H1 (cell line): ENCODE measurements at regions not wholly inside any gene's neighbourhood (a gene's known extent, or its start where the extent isn't known, plus 50 kb on each side); places are given as distances from the start of the nearest gene placed in this dataset.

Experiments
- CTCF ChIA-PET: fragments of 300-600 bp; sonication (Branson Sonifier 250); formaldehyde crosslinking; loops from one replicate; lab custom pipeline; 2021; ENCODE audit not compliant: partially characterized antibody; lab: Charles Lee
- POLR2A ChIA-PET: fragments of 300-600 bp; sonication (Branson Sonifier 250); formaldehyde crosslinking; loops from one replicate; lab custom pipeline; 2021; ENCODE audit warnings: inconsistent platforms; ENCODE audit not compliant: partially characterized antibody; lab: Charles Lee
- DNase-seq, 2 experiments: peaks; one replicate each; pipeline versions ENCODE4 v3.0.0 to v3.0.0-alpha.2; 2010 to 2022; ENCODE audit warnings: low spot score in 2 of 2, low read depth in 1 of 2, mixed read lengths in 1 of 2
- FAIRE-seq: peaks from 2 replicates; lab custom pipeline; 2011; peaks lifted over from hg19 to GRCh38; lab: Jason Lieb, UNC
- H2AFZ ChIP-seq: 2 replicates; pipeline ENCODE4 v1.8.1; 2012; ENCODE audit warnings: low read length, inconsistent platforms
- H2AK5ac ChIP-seq: 2 replicates; pipeline ENCODE4 v1.6.1; 2013; ENCODE audit warnings: low read depth, low read length
- H2BK120ac ChIP-seq: replicated peaks from 2 replicates; pipeline ENCODE3; 2013; ENCODE audit warnings: low read depth, low read length, inconsistent platforms
- H2BK12ac ChIP-seq: 2 replicates; pipeline ENCODE4 v1.6.1; 2013; ENCODE audit warnings: low read depth, low read length
- H2BK15ac ChIP-seq: 2 replicates; pipeline ENCODE4 v1.6.1; 2013; ENCODE audit warnings: low read length
- H2BK20ac ChIP-seq: 2 replicates; pipeline ENCODE4 v1.6.1; 2013; ENCODE audit warnings: low read length
- H2BK5ac ChIP-seq: 2 replicates; pipeline ENCODE4 v1.6.1; 2013; ENCODE audit warnings: low read depth, low read length
- H3K14ac ChIP-seq: 2 replicates; pipeline ENCODE4 v1.6.1; 2013; ENCODE audit warnings: inconsistent platforms; ENCODE audit not compliant: insufficient read length
- H3K18ac ChIP-seq: 2 replicates; pipeline ENCODE4 v1.6.1; 2013; ENCODE audit warnings: low read length; ENCODE audit errors: extremely low read depth
- H3K23ac ChIP-seq: 2 replicates; pipeline ENCODE4 v1.6.1; 2013; ENCODE audit warnings: inconsistent platforms; ENCODE audit not compliant: insufficient read length
- H3K23me2 ChIP-seq: 2 replicates; pipeline ENCODE4 v1.6.1; 2013; ENCODE audit warnings: low read depth, low read length
- H3K27ac ChIP-seq: 2 replicates; pipeline ENCODE4 v1.6.1; 2011; ENCODE audit warnings: low read depth, low read length, inconsistent platforms
- H3K27me3 ChIP-seq, 4 experiments: replicated peaks in 1 of 4; 1 replicate in 1 of 4; 2 replicates in 3 of 4; pipeline versions ENCODE4 v1.6.1 to v1.8.1; 2011 to 2013; ENCODE audit warnings: low read length in 3 of 4, mild to moderate bottlenecking in 3 of 4, inconsistent platforms in 2 of 4, mixed read lengths in 2 of 4, moderate library complexity in 1 of 4; ENCODE audit not compliant: control insufficient read depth in 3 of 4, insufficient read depth in 3 of 4; ENCODE audit errors: extremely low read depth in 1 of 4
- H3K36me3 ChIP-seq, 4 experiments: 2 replicates each; pipeline versions ENCODE4 v1.6.1 to v1.8.1; 2011 to 2013; ENCODE audit warnings: mild to moderate bottlenecking in 4 of 4, low read length in 3 of 4, moderate library complexity in 2 of 4, control low read depth in 1 of 4, inconsistent platforms in 1 of 4; ENCODE audit not compliant: insufficient read depth in 4 of 4, control insufficient read depth in 2 of 4
- H3K4ac ChIP-seq: replicated peaks from 2 replicates; pipeline ENCODE3; 2013; ENCODE audit warnings: low read length, low read depth, mixed read lengths, inconsistent platforms; ENCODE audit not compliant: insufficient read length
- H3K4me1 ChIP-seq, 4 experiments: replicated peaks in 1 of 4; 1 replicate in 1 of 4; 2 replicates in 3 of 4; pipeline versions ENCODE4 v1.6.1 to v1.8.1; 2011 to 2013; ENCODE audit warnings: low read length in 3 of 4, inconsistent platforms in 2 of 4, mixed read lengths in 1 of 4; ENCODE audit not compliant: insufficient read depth in 4 of 4, control insufficient read depth in 3 of 4
- H3K4me2 ChIP-seq, 2 experiments: 2 replicates each; pipeline versions ENCODE4 v1.6.1 to v1.8.1; 2011 to 2013; ENCODE audit warnings: low read depth in 2 of 2, low read length in 2 of 2, control low read depth in 1 of 2, inconsistent platforms in 1 of 2, mild to moderate bottlenecking in 1 of 2; ENCODE audit not compliant: insufficient read depth in 1 of 2
- H3K4me3 ChIP-seq, 4 experiments: fragments of 200-600, 300-600 bp in 1 of 4; sonication (generic), shearing (Covaris generic), sonication (Bioruptor Twin) in 1 of 4; 2 replicates each; pipeline versions ENCODE4 v1.5.1 to v1.8.1; 2011 to 2016; ENCODE audit warnings: low read length in 4 of 4, low read depth in 3 of 4, control low read depth in 2 of 4, inconsistent platforms in 2 of 4, mild to moderate bottlenecking in 2 of 4, mixed read lengths in 1 of 4, moderate library complexity in 1 of 4; ENCODE audit not compliant: insufficient read depth in 2 of 4; ENCODE audit errors: extremely low read depth in 1 of 4
- H3K56ac ChIP-seq: replicated peaks from 2 replicates; pipeline ENCODE3; 2013; ENCODE audit warnings: low read depth, mild to moderate bottlenecking, mixed read lengths, low read length, inconsistent platforms; ENCODE audit not compliant: insufficient read length
- H3K79me1 ChIP-seq: 2 replicates; pipeline ENCODE4 v1.6.1; 2013; ENCODE audit warnings: low read depth, low read length, control low read depth
- H3K79me2 ChIP-seq, 2 experiments: 2 replicates each; pipeline versions ENCODE4 v1.6.1 to v1.8.1; 2012 to 2013; ENCODE audit warnings: low read length in 2 of 2, mild to moderate bottlenecking in 2 of 2, inconsistent platforms in 1 of 2; ENCODE audit not compliant: insufficient read depth in 2 of 2, control insufficient read depth in 1 of 2
- H3K9ac ChIP-seq, 4 experiments: replicated peaks in 1 of 4; 1 replicate in 1 of 4; 2 replicates in 3 of 4; pipeline versions ENCODE4 v1.6.1 to v1.8.1; 2011 to 2013; ENCODE audit warnings: low read depth in 3 of 4, low read length in 3 of 4, control low read depth in 2 of 4, mild to moderate bottlenecking in 2 of 4, moderate library complexity in 2 of 4, inconsistent platforms in 1 of 4; ENCODE audit errors: extremely low read depth in 1 of 4
- H3K9me3 ChIP-seq, 2 experiments: 2 replicates each; pipeline versions ENCODE4 v1.6.1 to v1.8.1; 2012 to 2013; ENCODE audit warnings: mild to moderate bottlenecking in 2 of 2, moderate library complexity in 2 of 2, control low read depth in 1 of 2, inconsistent platforms in 1 of 2, low read depth in 1 of 2, low read length in 1 of 2, mixed read lengths in 1 of 2; ENCODE audit not compliant: insufficient read depth in 2 of 2
- H4K20me1 ChIP-seq, 2 experiments: replicated peaks in 1 of 2; 2 replicates each; pipeline versions ENCODE3 to v1.8.1; 2011 to 2013; ENCODE audit warnings: inconsistent platforms in 2 of 2, low read length in 2 of 2, mild to moderate bottlenecking in 1 of 2; ENCODE audit not compliant: insufficient read depth in 2 of 2, control insufficient read depth in 1 of 2
- H4K5ac ChIP-seq: 2 replicates; pipeline ENCODE4 v1.6.1; 2013; ENCODE audit warnings: low read length, low read depth, mixed read lengths, inconsistent platforms; ENCODE audit not compliant: insufficient read length
- H4K8ac ChIP-seq: 2 replicates; pipeline ENCODE4 v1.8.0; 2013; ENCODE audit warnings: mild to moderate bottlenecking, moderate library complexity, low read length, inconsistent platforms; ENCODE audit not compliant: insufficient read depth; ENCODE audit errors: extremely low read depth
- H4K91ac ChIP-seq: replicated peaks from 2 replicates; pipeline ENCODE3; 2013; ENCODE audit warnings: low read length, mixed read lengths, inconsistent platforms; ENCODE audit not compliant: insufficient read length
- CBX5 ChIP-seq: fragments of 300-800, 300-1000 bp; sonication (generic); IDR thresholded peaks from 2 replicates; pipeline ENCODE4 v1.7.1; 2016; ENCODE audit warnings: antibody characterized with exemption, low read length, low read depth
- GTF2F1 ChIP-seq: IDR thresholded peaks from 2 replicates; pipeline ENCODE4 v1.6.1; 2012; ENCODE audit warnings: low read depth, low read length, improper control_type of control experiment, borderline replicate concordance
- HDAC2 ChIP-seq, 2 experiments: fragments of 300-600 bp in 1 of 2; sonication (generic) in 1 of 2; IDR thresholded peaks; 2 replicates each; pipeline ENCODE4 v1.6.1; 2011 to 2012; ENCODE audit warnings: low read depth in 2 of 2, low read length in 2 of 2, mild to moderate bottlenecking in 2 of 2, moderate library complexity in 2 of 2, borderline replicate concordance in 1 of 2, inconsistent platforms in 1 of 2
- HDAC6 ChIP-seq: IDR thresholded peaks from one replicate; pipeline ENCODE4 v1.7.1; 2012; ENCODE audit warnings: low read depth, mild to moderate bottlenecking, inconsistent platforms, low read length, moderate library complexity
- JUN ChIP-seq: IDR thresholded peaks from 2 replicates; pipeline ENCODE4 v1.6.1; 2011; ENCODE audit warnings: low read depth, mild to moderate bottlenecking, improper control_type of control experiment, low read length
- RBBP5 ChIP-seq: IDR thresholded peaks from 2 replicates; pipeline ENCODE4 v1.7.1; 2012; ENCODE audit warnings: low read depth, mild to moderate bottlenecking, inconsistent platforms, low read length, moderate library complexity, borderline replicate concordance
- RFX5 ChIP-seq: IDR thresholded peaks from 2 replicates; pipeline ENCODE4 v1.6.1; 2011; ENCODE audit warnings: low read depth, low read length, improper control_type of control experiment, borderline replicate concordance
- SP1 ChIP-seq: IDR thresholded peaks from 2 replicates; pipeline ENCODE4 v1.6.1; 2011; ENCODE audit warnings: low read depth, low read length
- SP4 ChIP-seq: IDR thresholded peaks from 2 replicates; pipeline ENCODE4 v1.6.1; 2012; ENCODE audit warnings: low read length, inconsistent platforms
- TBP ChIP-seq: IDR thresholded peaks from 2 replicates; pipeline ENCODE4 v1.6.1; 2011; ENCODE audit warnings: low read depth, low read length, improper control_type of control experiment
- TEAD4 ChIP-seq: IDR thresholded peaks from 2 replicates; pipeline ENCODE4 v1.6.1; 2012; ENCODE audit warnings: low read depth, low read length, inconsistent platforms, mixed read lengths
- ZNF274 ChIP-seq: IDR thresholded peaks from 2 replicates; pipeline ENCODE4 v1.7.0; 2012; ENCODE audit warnings: low read length, borderline replicate concordance; ENCODE audit errors: extremely low read depth
- WGBS, 2 experiments: shearing (Covaris generic) in 1 of 2; methylation state at CpG; one replicate each; pipeline versions ENCODE4 v1.1.6 to v1.1.7; 2013 to 2015; ENCODE audit warnings: low lambda C conversion rate in 2 of 2, mixed read lengths in 2 of 2, inconsistent platforms in 1 of 2, low coverage in 1 of 2, missing lambda C conversion rate in 1 of 2; ENCODE audit not compliant: insufficient replicate concordance in 2 of 2, insufficient coverage in 1 of 2, insufficient read length in 1 of 2; ENCODE audit errors: extremely low coverage in 1 of 2, missing lambda C conversion rate in 1 of 2; 5-methylcytosine and 5-hydroxymethylcytosine counted together
- TF ChIP-seq, protein P1 (sequence below), 3 experiments: IDR thresholded peaks; 1 replicate in 2 of 3; 2 replicates in 1 of 3; pipeline versions ENCODE4 v1.5.1 to v1.6.1; 2011; ENCODE audit warnings: low read length in 3 of 3, mild to moderate bottlenecking in 3 of 3, inconsistent platforms in 2 of 3, low read depth in 1 of 3, moderate library complexity in 1 of 3; ENCODE audit not compliant: insufficient read depth in 1 of 3; ENCODE audit errors: control extremely low read depth in 1 of 3

- Histone ChIP-seq H4K20me1 (no peaks in the 10 kb centered on the region), H4K5ac (no peak overlapping the region), H3K36me3 (no peaks in the 10 kb centered on the region), H3K27ac (no peak overlapping the region), H3K56ac (no peak overlapping the region), H2AFZ (no peak overlapping the region), H3K4me1 (no peaks in the 10 kb centered on the region), H2AK5ac (no peak overlapping the region), H2BK120ac (no peak overlapping the region), H3K27me3 (no peaks in the 10 kb centered on the region), H3K4ac (no peak overlapping the region), H3K14ac (no peak overlapping the region), H3K9ac (no peak overlapping the region), H2BK12ac (no peak overlapping the region), H4K91ac (no peak overlapping the region), H3K23ac (no peak overlapping the region), H3K79me2 (no peaks in the 10 kb centered on the region), H3K23me2 (no peaks in the 10 kb centered on the region), H3K79me1 (no peaks in the 10 kb centered on the region), H2BK5ac (no peak overlapping the region), H3K4me2 (no peak overlapping the region), H4K8ac (no peak overlapping the region), H3K9me3 (no peaks in the 10 kb centered on the region), H3K18ac (no peak overlapping the region), H2BK20ac (no peak overlapping the region), H3K4me3 (no peak overlapping the region), H2BK15ac (no peak overlapping the region)
- DNase-seq (no peak), FAIRE-seq (no peak)
- WGBS, 2 experiments = 95% methylated on average over 4 of the region's 4 CpGs; no CpG with 5 or more reads in 1 of the 2 experiments
- CTCF ChIA-PET = interaction anchor here (1.0 to 2.0 kb wide), 3 partner anchors 26 to 129 kb away, joined by 3 to 8 read pairs (median 7); no protein-coding TSS in a partner anchor
- POLR2A ChIA-PET = no interaction called here
- TF ChIP-seq SP4 = no peak
- no peak for TF ChIP-seq HDAC2 (IDR thresholded peaks at IDR 0.05; ENCODE audit: borderline replicate concordance in 1 of 2, low read depth in 2 of 2, low read length in 2 of 2)
- TF ChIP-seq RFX5 = no peak
- TF ChIP-seq RBBP5 = no peak
- TF ChIP-seq TEAD4 = no peak
- TF ChIP-seq SP1 = no peak
- TF ChIP-seq GTF2F1 = no peak
- TF ChIP-seq JUN = no peak
- no peak for TF ChIP-seq CBX5
- TF ChIP-seq ZNF274 = no peak
- TF ChIP-seq HDAC6 = no peak
- TF ChIP-seq TBP = no peak
- TF ChIP-seq, protein P1, sequence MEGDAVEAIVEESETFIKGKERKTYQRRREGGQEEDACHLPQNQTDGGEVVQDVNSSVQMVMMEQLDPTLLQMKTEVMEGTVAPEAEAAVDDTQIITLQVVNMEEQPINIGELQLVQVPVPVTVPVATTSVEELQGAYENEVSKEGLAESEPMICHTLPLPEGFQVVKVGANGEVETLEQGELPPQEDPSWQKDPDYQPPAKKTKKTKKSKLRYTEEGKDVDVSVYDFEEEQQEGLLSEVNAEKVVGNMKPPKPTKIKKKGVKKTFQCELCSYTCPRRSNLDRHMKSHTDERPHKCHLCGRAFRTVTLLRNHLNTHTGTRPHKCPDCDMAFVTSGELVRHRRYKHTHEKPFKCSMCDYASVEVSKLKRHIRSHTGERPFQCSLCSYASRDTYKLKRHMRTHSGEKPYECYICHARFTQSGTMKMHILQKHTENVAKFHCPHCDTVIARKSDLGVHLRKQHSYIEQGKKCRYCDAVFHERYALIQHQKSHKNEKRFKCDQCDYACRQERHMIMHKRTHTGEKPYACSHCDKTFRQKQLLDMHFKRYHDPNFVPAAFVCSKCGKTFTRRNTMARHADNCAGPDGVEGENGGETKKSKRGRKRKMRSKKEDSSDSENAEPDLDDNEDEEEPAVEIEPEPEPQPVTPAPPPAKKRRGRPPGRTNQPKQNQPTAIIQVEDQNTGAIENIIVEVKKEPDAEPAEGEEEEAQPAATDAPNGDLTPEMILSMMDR (IDR thresholded peaks at IDR 0.05; ENCODE audit: control extremely low read depth in 1 of 3, insufficient read depth in 1 of 3, low read depth in 1 of 3, low read length in 3 of 3) = no peak
Observed at GRCh38 chr20:22878166-22878565, 156.9 kb upstream of the SSTR4 start.
